ENCODE measurements at regions not wholly inside any gene's neighbourhood (a gene's known extent, or its start where the extent isn't known, plus 50 kb on each side); places are given as distances from the start of the nearest gene placed in this dataset.

DNA sequence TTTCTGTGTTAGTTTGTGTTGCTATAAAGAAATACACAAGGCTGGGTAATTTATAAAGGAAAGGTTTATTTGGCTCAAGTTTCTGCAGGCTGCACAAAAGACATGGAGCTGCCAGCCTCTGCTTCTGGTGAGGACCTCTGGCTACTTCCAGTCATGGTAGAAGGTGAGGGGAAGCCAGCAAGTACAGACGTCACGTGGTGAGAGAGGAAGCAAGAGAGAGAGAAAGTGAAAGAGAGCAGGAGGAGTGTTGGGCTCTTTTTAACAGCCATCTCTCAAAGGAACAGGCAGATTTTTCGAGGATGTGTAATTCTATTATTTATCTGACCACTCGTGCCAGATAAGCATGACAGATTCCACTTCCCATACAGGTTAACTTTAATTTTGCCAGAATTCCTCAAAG lies 1199.1 kb downstream of the ADGRL3 start:
- DNase-seq (ENCODE audit: low read depth) = no peak
- TF ChIP-seq, protein P1, sequence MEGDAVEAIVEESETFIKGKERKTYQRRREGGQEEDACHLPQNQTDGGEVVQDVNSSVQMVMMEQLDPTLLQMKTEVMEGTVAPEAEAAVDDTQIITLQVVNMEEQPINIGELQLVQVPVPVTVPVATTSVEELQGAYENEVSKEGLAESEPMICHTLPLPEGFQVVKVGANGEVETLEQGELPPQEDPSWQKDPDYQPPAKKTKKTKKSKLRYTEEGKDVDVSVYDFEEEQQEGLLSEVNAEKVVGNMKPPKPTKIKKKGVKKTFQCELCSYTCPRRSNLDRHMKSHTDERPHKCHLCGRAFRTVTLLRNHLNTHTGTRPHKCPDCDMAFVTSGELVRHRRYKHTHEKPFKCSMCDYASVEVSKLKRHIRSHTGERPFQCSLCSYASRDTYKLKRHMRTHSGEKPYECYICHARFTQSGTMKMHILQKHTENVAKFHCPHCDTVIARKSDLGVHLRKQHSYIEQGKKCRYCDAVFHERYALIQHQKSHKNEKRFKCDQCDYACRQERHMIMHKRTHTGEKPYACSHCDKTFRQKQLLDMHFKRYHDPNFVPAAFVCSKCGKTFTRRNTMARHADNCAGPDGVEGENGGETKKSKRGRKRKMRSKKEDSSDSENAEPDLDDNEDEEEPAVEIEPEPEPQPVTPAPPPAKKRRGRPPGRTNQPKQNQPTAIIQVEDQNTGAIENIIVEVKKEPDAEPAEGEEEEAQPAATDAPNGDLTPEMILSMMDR (IDR thresholded peaks at IDR 0.05; ENCODE audit: low read depth, low read length, missing control alignments) = no peak
- in situ Hi-C loops (cut with HindIII; ENCODE audit: low sequenced_read_pairs) = no loop called here
- H3K4me3 ChIP-seq (ENCODE audit: low read depth, low read length) = no peak overlapping the region

DNA sequence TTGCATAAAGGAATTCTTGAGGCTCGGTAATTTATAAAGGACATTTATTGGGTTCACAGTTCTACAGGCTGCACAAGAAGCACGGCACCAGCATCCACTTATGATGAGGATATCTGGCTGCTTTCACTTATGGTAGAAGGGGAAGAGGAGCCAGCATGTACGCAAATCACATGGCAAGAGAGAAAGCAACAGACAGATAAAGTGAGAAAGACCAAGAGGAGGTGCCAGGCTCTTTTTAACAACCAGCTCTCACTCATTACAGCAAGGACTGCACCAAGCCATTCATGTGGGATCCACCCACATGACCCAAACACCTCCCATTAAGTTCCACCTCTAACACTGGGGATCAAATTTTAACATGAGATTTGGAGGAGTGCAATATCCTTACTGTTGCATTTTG lies 1198.2 kb downstream of the ADGRL3 start:
- in situ Hi-C loops (cut with HindIII; ENCODE audit: low sequenced_read_pairs) = no loop called here
- no peak for DNase-seq (ENCODE audit: low read depth)
- no peak overlapping the region for H3K4me3 ChIP-seq (ENCODE audit: low read depth, low read length)
- TF ChIP-seq, protein P1 (IDR thresholded peaks at IDR 0.05; ENCODE audit: low read depth, low read length, missing control alignments) = no peak

DNA sequence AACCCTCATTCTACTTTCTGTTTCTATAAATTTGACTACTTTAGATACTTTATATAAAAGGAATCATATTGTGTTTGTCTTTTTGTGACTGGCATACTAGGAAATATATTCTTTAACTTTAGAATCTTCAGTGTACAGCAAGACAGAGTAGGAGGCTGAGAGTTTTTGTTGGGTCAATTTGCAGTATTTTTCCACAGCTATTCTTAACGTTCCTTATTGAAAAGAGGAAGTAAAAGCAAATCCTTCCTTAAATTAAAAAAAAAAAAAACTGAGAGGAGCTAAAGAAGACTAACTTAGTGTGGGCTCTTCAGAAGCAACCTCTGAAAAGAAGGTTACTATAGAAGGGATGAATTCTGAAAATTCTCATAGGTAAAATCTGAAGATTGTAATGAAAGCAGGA lies 1194.6 kb downstream of the ADGRL3 start:
- H3K4me3 ChIP-seq (ENCODE audit: low read depth, low read length) = no peak overlapping the region
- TF ChIP-seq, protein P1 (IDR thresholded peaks at IDR 0.05; ENCODE audit: low read depth, low read length, missing control alignments) = no peak
- in situ Hi-C loops (cut with HindIII; ENCODE audit: low sequenced_read_pairs) = no loop called here
- no peak for DNase-seq (ENCODE audit: low read depth)

DNA sequence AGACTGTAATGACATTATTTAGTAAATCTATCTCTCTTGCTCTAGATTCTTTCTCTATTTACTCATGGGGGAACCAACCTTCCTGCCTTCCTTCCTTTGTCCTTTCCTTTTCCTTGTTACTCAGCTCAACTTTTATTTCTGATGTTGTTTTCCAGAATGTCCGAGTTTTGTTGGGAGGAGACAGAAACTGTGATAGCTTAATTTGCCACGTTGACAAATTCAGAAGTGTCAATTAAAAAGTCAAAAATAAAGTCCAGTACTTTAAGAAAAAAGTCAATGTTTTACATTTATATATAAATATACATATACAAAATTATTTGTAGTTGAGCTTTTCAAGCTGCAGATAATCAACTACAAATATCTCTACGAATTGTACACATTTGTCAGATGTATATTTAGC lies 1187.7 kb downstream of the ADGRL3 start:
- no peak overlapping the region for H3K4me3 ChIP-seq (ENCODE audit: low read depth, low read length)
- in situ Hi-C loops (cut with HindIII; ENCODE audit: low sequenced_read_pairs) = no loop called here
- TF ChIP-seq, protein P1 (IDR thresholded peaks at IDR 0.05; ENCODE audit: low read depth, low read length, missing control alignments) = no peak
- no peak for DNase-seq (ENCODE audit: low read depth)

DNA sequence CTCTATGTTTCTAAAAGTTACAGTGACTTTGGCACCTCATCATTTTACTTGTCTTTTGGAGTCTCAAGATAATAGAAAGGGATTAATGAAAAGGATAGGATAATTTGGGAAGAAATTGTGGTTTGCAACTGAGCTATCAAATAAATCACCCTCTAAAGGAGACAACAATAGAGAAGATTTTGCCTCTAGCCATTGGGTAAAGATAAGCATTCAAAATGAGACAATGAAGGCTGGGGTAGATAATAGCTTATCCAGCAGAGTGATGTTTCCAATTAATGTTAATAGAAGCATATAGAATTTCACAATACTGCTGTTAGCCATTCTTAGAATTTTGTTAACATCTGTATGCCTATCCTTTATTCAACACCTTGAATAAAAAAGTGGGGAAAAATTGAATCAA lies 1177.6 kb downstream of the ADGRL3 start:
- in situ Hi-C loops (cut with HindIII; ENCODE audit: low sequenced_read_pairs) = no loop called here
- no peak overlapping the region for H3K4me3 ChIP-seq (ENCODE audit: low read depth, low read length)
- TF ChIP-seq, protein P1 (IDR thresholded peaks at IDR 0.05; ENCODE audit: low read depth, low read length, missing control alignments) = no peak
- no peak for DNase-seq (ENCODE audit: low read depth)

DNA sequence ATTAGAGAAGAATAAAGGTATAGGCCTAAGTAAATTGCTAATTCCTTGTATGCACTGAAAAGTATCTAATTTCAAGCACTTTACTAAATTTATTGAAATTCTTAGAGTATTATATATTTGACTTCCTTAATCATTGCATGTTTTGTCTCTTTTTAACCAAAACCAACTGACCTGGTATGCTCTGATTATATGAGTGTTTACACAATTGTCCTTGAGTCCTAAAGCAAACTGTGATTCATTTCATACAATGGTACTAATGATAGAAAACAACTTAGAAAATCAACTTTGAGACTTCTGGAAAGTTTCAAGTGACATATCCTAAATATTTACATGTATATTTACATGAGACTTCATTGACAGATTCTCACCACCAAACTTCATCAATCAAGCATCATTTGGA lies 1177.1 kb downstream of the ADGRL3 start:
- DNase-seq (ENCODE audit: low read depth) = no peak
- TF ChIP-seq, protein P1 (IDR thresholded peaks at IDR 0.05; ENCODE audit: low read depth, low read length, missing control alignments) = no peak
- in situ Hi-C loops (cut with HindIII; ENCODE audit: low sequenced_read_pairs) = no loop called here
- H3K4me3 ChIP-seq (ENCODE audit: low read depth, low read length) = no peak overlapping the region

DNA sequence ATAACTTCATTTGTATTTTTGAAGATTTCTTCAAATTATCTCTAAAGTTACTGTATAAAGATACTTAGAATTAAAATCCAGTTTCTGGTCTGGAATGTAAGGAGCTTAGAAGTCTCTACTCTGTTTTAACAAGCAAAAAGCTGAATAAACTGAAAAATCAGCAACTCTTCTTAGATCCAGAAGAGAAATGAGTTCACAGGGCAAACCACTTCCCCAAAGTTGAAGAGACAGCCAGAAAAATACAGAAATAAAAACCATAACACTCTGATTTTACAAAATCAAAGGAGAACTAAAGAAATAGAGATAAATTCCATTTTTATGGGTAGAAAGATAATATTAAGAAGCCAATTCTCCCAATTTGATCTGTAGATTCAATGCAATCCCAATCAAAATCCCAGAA lies 1166.8 kb downstream of the ADGRL3 start:
- TF ChIP-seq, protein P1 (IDR thresholded peaks at IDR 0.05; ENCODE audit: low read depth, low read length, missing control alignments) = no peak

More for the DNA sequence above, 1166.8 kb downstream of the ADGRL3 start:
- no peak overlapping the region for H3K4me3 ChIP-seq (ENCODE audit: low read depth, low read length)
- in situ Hi-C loops (cut with HindIII; ENCODE audit: low sequenced_read_pairs) = no loop called here
- DNase-seq (ENCODE audit: low read depth) = no peak
